ENCODE measurements at regions not wholly inside any gene's neighbourhood (a gene's known extent, or its start where the extent isn't known, plus 50 kb on each side); places are given as distances from the start of the nearest gene placed in this dataset.

DNA sequence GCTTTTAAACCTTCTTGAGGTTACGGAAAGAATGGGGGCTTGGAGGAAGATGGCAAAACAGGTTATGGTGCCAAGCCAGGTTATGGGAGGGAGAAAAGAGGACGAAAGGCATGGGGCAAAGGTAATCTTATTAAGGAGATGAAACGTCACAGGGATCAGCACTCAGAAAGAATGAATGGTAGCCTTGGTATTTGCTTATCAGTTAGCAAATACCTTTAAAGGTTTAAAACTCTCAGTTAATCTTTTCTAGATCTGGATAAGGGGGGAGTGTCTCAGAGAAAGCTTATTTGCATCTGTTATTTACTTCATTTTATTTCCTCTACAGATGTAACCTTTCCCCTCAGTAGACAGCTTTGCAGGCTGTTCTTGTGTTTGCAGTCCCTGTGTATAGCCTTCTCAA lies 55.5 kb upstream of the EEF1E1 start:
- CTCF ChIA-PET = no interaction called here
- Histone ChIP-seq H3K4me3 (ENCODE audit: control insufficient read depth in 1 of 7, extremely low read depth in 1 of 7, insufficient read depth in 4 of 7, low read depth in 2 of 7, low read length in 6 of 7) (no peak overlapping the region), H3K9me3 (ENCODE audit: control extremely low read depth in 1 of 5, control insufficient read depth in 4 of 5, insufficient read depth in 2 of 5, low read depth in 1 of 5, low read length in 4 of 5) (peaks cover 0 to 4% (median 0%) of the 10 kb centered on the region in 5 experiments), H3K27ac (ENCODE audit: insufficient read depth in 1 of 2, low read depth in 1 of 2, low read length in 2 of 2, poor library complexity in 1 of 2, severe bottlenecking in 2 of 2) (no peak overlapping the region), H3K4me1 (ENCODE audit: control extremely low read depth in 1 of 4, control insufficient read depth in 4 of 4, insufficient read depth in 4 of 4, low read length in 3 of 4) (no peaks in the 10 kb centered on the region), H3K36me3 (ENCODE audit: control insufficient read depth in 4 of 4, insufficient read depth in 4 of 4, low read length in 3 of 4) (no peaks in the 10 kb centered on the region), H3K27me3 (replicated peaks in 2 of 5; ENCODE audit: control insufficient read depth in 4 of 5, insufficient read depth in 5 of 5, low read length in 4 of 5) (no peaks in the 10 kb centered on the region)
- DNase-seq = no peak
- POLR2A ChIA-PET = no interaction called here
- 100% methylated on average over 2 of the region's 3 CpGs for WGBS (ENCODE audit: insufficient coverage)

DNA sequence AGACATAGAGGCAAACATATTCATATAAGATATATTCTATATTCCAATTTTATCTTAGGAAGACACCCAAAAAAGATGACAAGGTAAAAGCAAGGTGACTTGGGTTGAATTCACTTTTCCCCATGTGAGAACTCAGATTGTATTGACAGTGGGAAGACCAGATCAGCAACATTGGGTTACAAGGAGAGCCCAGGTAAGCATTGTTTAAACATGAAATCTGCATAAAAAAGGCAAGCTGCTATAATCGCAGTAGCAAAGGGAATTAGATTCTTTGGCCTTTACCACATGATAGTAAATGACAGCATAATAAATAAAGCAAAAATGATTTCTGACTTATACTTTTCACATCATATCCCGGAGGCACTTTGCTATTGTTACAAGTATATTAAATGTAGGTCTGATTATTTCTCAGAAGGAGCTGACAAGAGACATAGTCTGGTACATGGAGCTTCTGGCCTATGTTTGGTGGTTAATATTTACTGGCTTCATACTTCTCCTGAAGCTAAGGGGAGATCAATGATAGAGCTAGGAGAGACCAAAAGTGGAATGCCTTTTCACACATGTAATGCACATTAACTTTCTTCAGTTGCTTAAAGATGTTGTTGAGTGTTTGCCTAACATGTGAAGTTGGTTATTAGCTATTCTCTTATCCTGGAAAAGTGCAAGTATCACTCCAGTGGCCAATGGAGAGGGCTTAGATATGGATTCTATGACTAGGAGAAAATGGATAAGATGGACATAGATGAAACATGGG lies 53.1 kb upstream of the EEF1E1 start:
- Histone ChIP-seq H3K4me3 (ENCODE audit: control insufficient read depth in 1 of 7, extremely low read depth in 1 of 7, insufficient read depth in 4 of 7, low read depth in 2 of 7, low read length in 6 of 7) (no peak overlapping the region), H3K27me3 (replicated peaks in 2 of 5; ENCODE audit: control insufficient read depth in 4 of 5, insufficient read depth in 5 of 5, low read length in 4 of 5) (no peaks in the 10 kb centered on the region), H3K36me3 (ENCODE audit: control insufficient read depth in 4 of 4, insufficient read depth in 4 of 4, low read length in 3 of 4) (no peaks in the 10 kb centered on the region), H3K27ac (ENCODE audit: insufficient read depth in 1 of 2, low read depth in 1 of 2, low read length in 2 of 2, poor library complexity in 1 of 2, severe bottlenecking in 2 of 2) (no peak overlapping the region), H3K9me3 (ENCODE audit: control extremely low read depth in 1 of 5, control insufficient read depth in 4 of 5, insufficient read depth in 2 of 5, low read depth in 1 of 5, low read length in 4 of 5) (peaks cover 0 to 3% (median 0%) of the 10 kb centered on the region in 5 experiments), H3K4me1 (ENCODE audit: control extremely low read depth in 1 of 4, control insufficient read depth in 4 of 4, insufficient read depth in 4 of 4, low read length in 3 of 4) (no peaks in the 10 kb centered on the region)
- ChIA-PET POLR2A (interaction anchor here (0.6 kb wide), 1 partner anchor 302 kb away, joined by 4 read pairs; no protein-coding TSS in a partner anchor), CTCF (no interaction called here)
- WGBS (ENCODE audit: insufficient coverage) = no CpG with 5 or more reads among the region's 2 CpGs
- DNase-seq = no peak
